Upper lobe of right lung (tissue), 1 donor: ENCODE measurements at regions not wholly inside any gene's neighbourhood (a gene's known extent, or its start where the extent isn't known, plus 50 kb on each side); places are given as distances from the start of the nearest gene placed in this dataset.
A peak's percentile ranks its signal among the peaks of the same experiment; 100 is the strongest.
"Not testable (repeated sequence)": the region's sequence is repeated elsewhere in the genome, so short reads cannot be mapped to it uniquely, and the experiment has no call there.

Source experiments
- ATAC-seq: fragments of 200-7000 bp; cut with Tn5 transposase; one replicate; pipeline ENCODE4 v1.9.1; 2020; ENCODE audit warnings: mild to moderate bottlenecking, moderate library complexity
- DNase-seq: peaks from one replicate; pipeline ENCODE4 v3.0.0-alpha.2; 2020
- H3K27ac ChIP-seq: fragments of 200-600 bp; one replicate; pipeline ENCODE4 v1.8.0; 2022
- H3K27me3 ChIP-seq: fragments of 200-600 bp; one replicate; pipeline ENCODE4 v1.8.0; 2022; ENCODE audit warnings: mild to moderate bottlenecking
- H3K36me3 ChIP-seq: fragments of 200-600 bp; one replicate; pipeline ENCODE4 v1.8.0; 2022
- H3K4me1 ChIP-seq: fragments of 200-600 bp; one replicate; pipeline ENCODE4 v1.8.0; 2022
- H3K4me3 ChIP-seq: fragments of 200-600 bp; one replicate; pipeline ENCODE4 v1.8.0; 2022; ENCODE audit warnings: mild to moderate bottlenecking
- H3K9me3 ChIP-seq: fragments of 200-600 bp; one replicate; pipeline ENCODE4 v1.8.0; 2022
- CTCF ChIP-seq: fragments of 200-600 bp; IDR thresholded peaks from one replicate; pipeline ENCODE4 v1.8.0; 2022; ENCODE audit warnings: antibody characterized with exemption
- intact Hi-C: fragments of 100-400 bp; cut with DNase I; formaldehyde crosslinking; loops from one replicate; pipeline ENCODE4 v1.11.0; 2022
- donor health status: DM: no; HTN: yes; CAD: no; lungs with severe emphysema.

GRCh38 chr3:177906126-177906511 is 630.1 kb upstream of the KCNMB2 start:
- peak; percentile 74 for ATAC-seq
- H3K4me1 ChIP-seq, result peaks cover 19% of the 10 kb centered on the region

GRCh38 chr3:177906578-177907229 is 629.5 kb upstream of the KCNMB2 start:
- Histone ChIP-seq H3K4me3 (no peak overlapping the region), H3K4me1 (peaks cover 19% of the 10 kb centered on the region), H3K9me3 (no peaks in the 10 kb centered on the region), H3K36me3 (no peaks in the 10 kb centered on the region), H3K27ac (peak overlapping the region; percentile 58), H3K27me3 (no peaks in the 10 kb centered on the region)
- ATAC-seq (no peak), DNase-seq (no peak)
- no peak for TF ChIP-seq CTCF
- intact Hi-C loops, result no loop called here

More at GRCh38 chr3:177906126-177906511, 630.1 kb upstream of the KCNMB2 start:
- H3K4me3 ChIP-seq, result no peak overlapping the region
- intact Hi-C loops, result no loop called here
- H3K36me3 ChIP-seq, result no peaks in the 10 kb centered on the region
- H3K27me3 ChIP-seq, result no peaks in the 10 kb centered on the region
- H3K9me3 ChIP-seq, result no peaks in the 10 kb centered on the region
- peak overlapping the region; percentile 58 for H3K27ac ChIP-seq
- DNase-seq, result no peak
- TF ChIP-seq CTCF, result peak; percentile 8

- H3K4me1 ChIP-seq, result peaks cover 18% of the 10 kb centered on the region
- H3K27ac ChIP-seq, H3K27me3 ChIP-seq, H3K4me3 ChIP-seq, intact Hi-C loops, H3K9me3 ChIP-seq, DNase-seq, H3K36me3 ChIP-seq, ATAC-seq: not testable (repeated sequence)
Measured at GRCh38 chr3:177909530-177909929, 626.7 kb upstream of the KCNMB2 start.

GRCh38 chr3:177914224-177914623 is 622.0 kb upstream of the KCNMB2 start:
- TF ChIP-seq CTCF, result no peak
- intact Hi-C loops, result no loop called here
- Histone ChIP-seq H3K27me3 (no peaks in the 10 kb centered on the region), H3K36me3 (no peaks in the 10 kb centered on the region), H3K27ac (no peak overlapping the region), H3K9me3 (no peaks in the 10 kb centered on the region), H3K4me1 (no peaks in the 10 kb centered on the region), H3K4me3 (no peak overlapping the region)
- ATAC-seq (no peak), DNase-seq (no peak)

- no peak for DNase-seq
- no peaks in the 10 kb centered on the region for H3K9me3 ChIP-seq
- no peak for ATAC-seq
- no peaks in the 10 kb centered on the region for H3K36me3 ChIP-seq
- H3K4me3 ChIP-seq, result no peak overlapping the region
- no peaks in the 10 kb centered on the region for H3K4me1 ChIP-seq
- H3K27ac ChIP-seq, result no peak overlapping the region
- intact Hi-C loops, result no loop called here
- no peaks in the 10 kb centered on the region for H3K27me3 ChIP-seq
- TF ChIP-seq CTCF, result no peak
Measured at GRCh38 chr3:177916461-177916860, 619.8 kb upstream of the KCNMB2 start.

GRCh38 chr3:177917234-177917861 is 618.9 kb upstream of the KCNMB2 start:
- intact Hi-C loops, result no loop called here
- Histone ChIP-seq H3K36me3 (no peaks in the 10 kb centered on the region), H3K4me3 (no peak overlapping the region), H3K9me3 (no peaks in the 10 kb centered on the region), H3K27ac (no peak overlapping the region), H3K4me1 (no peaks in the 10 kb centered on the region), H3K27me3 (no peaks in the 10 kb centered on the region)
- TF ChIP-seq CTCF, result no peak
- ATAC-seq (peak; percentile 39), DNase-seq (no peak)
